WERI-Rb-1 (cell line): ENCODE measurements at regions not wholly inside any gene's neighbourhood (a gene's known extent, or its start where the extent isn't known, plus 50 kb on each side); places are given as distances from the start of the nearest gene placed in this dataset.

Experiments used
- DNase-seq: peaks from one replicate; pipeline ENCODE4 v3.0.0-alpha.2; 2020
- H3K27ac ChIP-seq: fragments of 250-450 bp; sonication (Bioruptor Pico); 2 replicates; pipeline ENCODE4 v1.5.1; 2020; ENCODE audit warnings: mild to moderate bottlenecking, moderate library complexity
- H3K27me3 ChIP-seq: fragments of 250-450 bp; sonication (Bioruptor Pico); 2 replicates; pipeline ENCODE4 v1.5.1; 2021; ENCODE audit warnings: mild to moderate bottlenecking, low read depth, moderate library complexity; ENCODE audit not compliant: insufficient read depth, severe bottlenecking
- H3K36me3 ChIP-seq: fragments of 250-450 bp; sonication (Bioruptor Pico); 2 replicates; pipeline ENCODE4 v1.5.1; 2020; ENCODE audit warnings: mild to moderate bottlenecking, moderate library complexity
- H3K4me3 ChIP-seq: 2 replicates; pipeline ENCODE4 v1.5.1; 2011; ENCODE audit warnings: low read depth, mild to moderate bottlenecking, control low read depth, low read length
- H3K9me3 ChIP-seq: fragments of 250-450 bp; sonication (Bioruptor Pico); 2 replicates; pipeline ENCODE4 v1.5.1; 2021; ENCODE audit warnings: mild to moderate bottlenecking, moderate library complexity; ENCODE audit not compliant: severe bottlenecking
- CTCF ChIP-seq: IDR thresholded peaks from 2 replicates; pipeline ENCODE4 v1.5.1; 2011; ENCODE audit warnings: low read depth, mild to moderate bottlenecking, control low read depth, inconsistent platforms, low read length

- H3K9me3 ChIP-seq: no peaks in the 10 kb centered on the region
- H3K4me3 ChIP-seq: no peak overlapping the region
- no peaks in the 10 kb centered on the region for H3K36me3 ChIP-seq
- no peak for TF ChIP-seq CTCF
- no peak for DNase-seq
- no peak overlapping the region for H3K27ac ChIP-seq
- no peaks in the 10 kb centered on the region for H3K27me3 ChIP-seq
Measured at GRCh38 chr18:41012194-41012593, 942.8 kb upstream of the PIK3C3 start.

GRCh38 chr18:41009926-41010325 lies 945.1 kb upstream of the PIK3C3 start:
- H3K36me3 ChIP-seq: no peaks in the 10 kb centered on the region
- H3K4me3 ChIP-seq: no peak overlapping the region
- TF ChIP-seq CTCF: no peak
- no peak for DNase-seq
- no peak overlapping the region for H3K27ac ChIP-seq
- H3K27me3 ChIP-seq: no peaks in the 10 kb centered on the region
- no peaks in the 10 kb centered on the region for H3K9me3 ChIP-seq

GRCh38 chr18:41004324-41004723 lies 950.7 kb upstream of the PIK3C3 start:
- H3K36me3 ChIP-seq: no peaks in the 10 kb centered on the region
- no peak overlapping the region for H3K4me3 ChIP-seq
- no peaks in the 10 kb centered on the region for H3K27me3 ChIP-seq
- H3K9me3 ChIP-seq: no peaks in the 10 kb centered on the region
- TF ChIP-seq CTCF: no peak
- DNase-seq: no peak
- no peak overlapping the region for H3K27ac ChIP-seq

- Histone ChIP-seq H3K36me3 (no peaks in the 10 kb centered on the region), H3K27ac (no peak overlapping the region), H3K4me3 (no peak overlapping the region), H3K9me3 (no peaks in the 10 kb centered on the region), H3K27me3 (no peaks in the 10 kb centered on the region)
- TF ChIP-seq CTCF: no peak
- no peak for DNase-seq
Measured at GRCh38 chr18:40995529-40995928, 959.5 kb upstream of the PIK3C3 start.

- H3K9me3 ChIP-seq: no peaks in the 10 kb centered on the region
- H3K36me3 ChIP-seq: no peaks in the 10 kb centered on the region
- no peaks in the 10 kb centered on the region for H3K27me3 ChIP-seq
- no peak for TF ChIP-seq CTCF
- no peak overlapping the region for H3K4me3 ChIP-seq
- DNase-seq: no peak
- no peak overlapping the region for H3K27ac ChIP-seq
Measured at GRCh38 chr18:40993363-40993762, 961.7 kb upstream of the PIK3C3 start.

- TF ChIP-seq CTCF: no peak
- no peaks in the 10 kb centered on the region for H3K9me3 ChIP-seq
- no peak for DNase-seq
Measured at GRCh38 chr18:40987581-40987980, 967.5 kb upstream of the PIK3C3 start.

More at GRCh38 chr18:40987581-40987980, 967.5 kb upstream of the PIK3C3 start:
- no peak overlapping the region for H3K27ac ChIP-seq
- H3K4me3 ChIP-seq: no peak overlapping the region
- no peaks in the 10 kb centered on the region for H3K27me3 ChIP-seq
- H3K36me3 ChIP-seq: no peaks in the 10 kb centered on the region
